Fibroblast of lung (primary cell): ENCODE measurements at regions not wholly inside any gene's neighbourhood (a gene's known extent, or its start where the extent isn't known, plus 50 kb on each side); places are given as distances from the start of the nearest gene placed in this dataset.

Experiments
- DNase-seq, 2 donors: peaks; one replicate each; pipeline versions ENCODE4 v3.0.0 to v3.0.0-alpha.2; 2010; ENCODE audit warnings: low read depth in 2 of 2
- H2AFZ ChIP-seq: 2 replicates; pipeline ENCODE4 v1.5.1; 2012; ENCODE audit warnings: low read length, control low read depth, inconsistent platforms
- H3K27ac ChIP-seq: 2 replicates; pipeline ENCODE4 v1.5.1; 2011; ENCODE audit warnings: low read length, control low read depth; ENCODE audit not compliant: insufficient read depth
- H3K27me3 ChIP-seq: 2 replicates; pipeline ENCODE4 v1.5.1; 2011; ENCODE audit warnings: mild to moderate bottlenecking, low read length; ENCODE audit not compliant: control insufficient read depth, insufficient read depth
- H3K36me3 ChIP-seq: 2 replicates; pipeline ENCODE4 v1.5.1; 2011; ENCODE audit warnings: low read length; ENCODE audit not compliant: control insufficient read depth, insufficient read depth
- H3K4me1 ChIP-seq: 2 replicates; pipeline ENCODE4 v1.5.1; 2011; ENCODE audit warnings: low read length; ENCODE audit not compliant: control insufficient read depth, insufficient read depth; ENCODE audit errors: extremely low read depth
- H3K4me2 ChIP-seq: 2 replicates; pipeline ENCODE4 v1.5.1; 2011; ENCODE audit warnings: low read length, control low read depth; ENCODE audit not compliant: insufficient read depth; ENCODE audit errors: extremely low read depth
- H3K4me3 ChIP-seq, 4 experiments: fragments of 200-600 bp in 1 of 4; sonication (generic) in 1 of 4; replicated peaks in 1 of 4; 2 replicates each; pipeline ENCODE4 v1.5.1; 2011 to 2016; ENCODE audit warnings: low read length in 4 of 4, low read depth in 3 of 4, mild to moderate bottlenecking in 3 of 4, control low read depth in 2 of 4, inconsistent platforms in 1 of 4, mixed read lengths in 1 of 4; ENCODE audit not compliant: insufficient read depth in 1 of 4; ENCODE audit errors: control extremely low read depth in 1 of 4
- H3K79me2 ChIP-seq: 2 replicates; pipeline ENCODE4 v1.5.1; 2012; ENCODE audit warnings: mild to moderate bottlenecking, low read length, inconsistent platforms; ENCODE audit not compliant: control insufficient read depth, insufficient read depth
- H3K9ac ChIP-seq: 2 replicates; pipeline ENCODE4 v1.5.1; 2011; ENCODE audit warnings: mild to moderate bottlenecking, low read length, control low read depth; ENCODE audit not compliant: insufficient read depth
- H3K9me3 ChIP-seq: 2 replicates; pipeline ENCODE4 v1.5.1; 2012; ENCODE audit warnings: low read depth, low read length; ENCODE audit not compliant: control insufficient read depth, insufficient read depth
- H4K20me1 ChIP-seq: 2 replicates; pipeline ENCODE4 v1.5.1; 2011; ENCODE audit warnings: low read length; ENCODE audit not compliant: control insufficient read depth, insufficient read depth; ENCODE audit errors: extremely low read depth
- CTCF ChIP-seq, 2 donors: IDR thresholded peaks in 1 of 2; conservative IDR thresholded peaks in 1 of 2; 1 replicate in 1 of 2; 2 replicates in 1 of 2; pipeline ENCODE4 v1.5.1; 2011 to 2012; ENCODE audit warnings: low read length in 2 of 2, control low read depth in 1 of 2, inconsistent platforms in 1 of 2, low read depth in 1 of 2, mild to moderate bottlenecking in 1 of 2
- EZH2 ChIP-seq: IDR thresholded peaks from 2 replicates; pipeline ENCODE4 v1.5.1; 2012; ENCODE audit warnings: low read length, control low read depth, mild to moderate bottlenecking; ENCODE audit errors: missing control alignments

- TF ChIP-seq CTCF (conservative IDR thresholded peaks at IDR 0.05 in 1 of 2, IDR thresholded peaks at IDR 0.05 in 1 of 2; ENCODE audit: low read depth in 1 of 2, low read length in 2 of 2) (no peak), EZH2 (no peak)
- Histone ChIP-seq H3K79me2 (no peaks in the 10 kb centered on the region), H3K4me3 (no peak overlapping the region), H3K4me1 (no peaks in the 10 kb centered on the region), H3K9ac (no peak overlapping the region), H3K27me3 (no peaks in the 10 kb centered on the region), H3K36me3 (no peaks in the 10 kb centered on the region), H3K9me3 (no peaks in the 10 kb centered on the region), H3K4me2 (no peak overlapping the region), H3K27ac (no peak overlapping the region), H4K20me1 (no peaks in the 10 kb centered on the region), H2AFZ (no peak overlapping the region)
- DNase-seq, result no peak
Measured at GRCh38 chr14:86782092-86782580, 1210.8 kb downstream of the GALC start.

- no peaks in the 10 kb centered on the region for H3K36me3 ChIP-seq
- no peaks in the 10 kb centered on the region for H4K20me1 ChIP-seq
- no peak for DNase-seq
- H3K4me2 ChIP-seq, result no peak overlapping the region
- no peak for TF ChIP-seq EZH2
- peak in 1 of 2 donors; percentile 22 for TF ChIP-seq CTCF (conservative IDR thresholded peaks at IDR 0.05 in 1 of 2, IDR thresholded peaks at IDR 0.05 in 1 of 2; ENCODE audit: low read depth in 1 of 2, low read length in 2 of 2)
- no peaks in the 10 kb centered on the region for H3K9me3 ChIP-seq
- no peaks in the 10 kb centered on the region for H3K27me3 ChIP-seq
- H2AFZ ChIP-seq, result no peak overlapping the region
- H3K79me2 ChIP-seq, result no peaks in the 10 kb centered on the region
- no peaks in the 10 kb centered on the region for H3K4me1 ChIP-seq
- no peak overlapping the region for H3K27ac ChIP-seq
- no peak overlapping the region for H3K4me3 ChIP-seq
- H3K9ac ChIP-seq, result no peak overlapping the region
Measured at GRCh38 chr14:86780876-86781510, 1212.0 kb downstream of the GALC start.

GRCh38 chr14:86780461-86780860 lies 1212.5 kb downstream of the GALC start:
- Histone ChIP-seq H3K9me3 (no peaks in the 10 kb centered on the region), H3K9ac (no peak overlapping the region), H4K20me1 (no peaks in the 10 kb centered on the region), H3K4me1 (no peaks in the 10 kb centered on the region), H3K36me3 (no peaks in the 10 kb centered on the region), H3K79me2 (no peaks in the 10 kb centered on the region), H3K4me2 (no peak overlapping the region), H3K27me3 (no peaks in the 10 kb centered on the region), H3K27ac (no peak overlapping the region), H2AFZ (no peak overlapping the region), H3K4me3 (no peak overlapping the region)
- TF ChIP-seq EZH2 (no peak), CTCF (conservative IDR thresholded peaks at IDR 0.05 in 1 of 2, IDR thresholded peaks at IDR 0.05 in 1 of 2; ENCODE audit: low read depth in 1 of 2, low read length in 2 of 2) (no peak)
- no peak for DNase-seq
